ENCODE measurements at regions not wholly inside any gene's neighbourhood (a gene's known extent, or its start where the extent isn't known, plus 50 kb on each side); places are given as distances from the start of the nearest gene placed in this dataset.

DNA sequence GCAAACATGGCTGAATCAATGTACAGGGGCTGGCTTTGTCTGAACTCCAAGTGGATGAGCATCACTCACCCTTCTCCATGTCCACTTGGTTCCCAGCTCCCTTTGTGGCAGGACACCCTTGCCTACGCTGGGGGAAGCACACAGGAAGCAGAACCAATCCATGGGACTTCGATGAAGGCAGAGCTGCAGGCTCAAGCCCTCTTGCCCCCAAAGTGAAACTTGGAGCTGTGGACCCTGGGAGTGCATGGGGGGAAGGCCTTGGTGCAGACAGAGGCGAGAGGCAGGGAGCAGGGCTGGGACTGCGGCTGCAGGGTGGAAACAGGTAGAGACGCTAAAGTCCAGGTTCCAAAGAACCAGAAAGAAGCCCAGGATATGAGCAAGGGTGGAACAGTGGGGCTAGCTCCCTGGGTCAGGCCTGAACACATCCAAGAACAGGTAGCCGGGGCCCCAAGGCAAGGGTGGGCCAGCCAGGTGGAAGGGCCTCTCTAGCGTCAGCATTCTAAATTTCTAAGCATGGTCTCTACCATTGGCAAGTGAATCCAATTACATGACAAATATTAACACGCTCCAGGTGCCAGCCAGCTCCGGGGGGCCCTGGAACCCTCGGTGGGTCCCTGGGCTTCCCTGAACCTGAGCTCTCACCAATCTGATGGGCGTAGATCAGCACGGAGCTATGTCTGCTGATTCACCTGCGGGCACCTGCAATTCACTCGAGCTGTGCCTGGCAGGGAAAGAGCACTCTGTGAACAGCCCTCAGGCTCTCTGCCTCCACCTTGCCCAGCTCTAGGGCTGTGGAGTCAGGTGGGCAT, 532.8 kb downstream of the BRD1 start:
- no peak for DNase-seq (ENCODE audit: low read depth)

DNA sequence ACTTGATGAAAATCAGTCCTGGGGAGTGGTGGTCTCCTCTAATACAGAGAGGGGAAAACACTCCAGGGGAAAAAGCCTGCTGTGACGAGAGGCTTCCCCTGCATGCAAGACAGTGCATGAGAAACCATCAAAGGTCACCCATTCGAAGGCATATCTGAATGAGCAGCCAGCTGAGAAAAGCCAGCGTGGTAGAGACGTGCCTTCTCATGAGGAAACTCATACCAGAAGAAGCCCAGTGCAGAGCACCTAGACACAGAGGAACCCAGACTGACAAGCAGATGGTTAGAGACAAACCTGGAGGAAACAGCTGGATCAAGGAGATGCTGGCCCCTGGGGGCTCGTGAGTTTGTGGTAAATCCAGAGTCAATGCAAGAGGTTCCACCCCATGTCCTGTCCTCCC, 534.8 kb downstream of the BRD1 start:
- no peak for DNase-seq (ENCODE audit: low read depth)

DNA sequence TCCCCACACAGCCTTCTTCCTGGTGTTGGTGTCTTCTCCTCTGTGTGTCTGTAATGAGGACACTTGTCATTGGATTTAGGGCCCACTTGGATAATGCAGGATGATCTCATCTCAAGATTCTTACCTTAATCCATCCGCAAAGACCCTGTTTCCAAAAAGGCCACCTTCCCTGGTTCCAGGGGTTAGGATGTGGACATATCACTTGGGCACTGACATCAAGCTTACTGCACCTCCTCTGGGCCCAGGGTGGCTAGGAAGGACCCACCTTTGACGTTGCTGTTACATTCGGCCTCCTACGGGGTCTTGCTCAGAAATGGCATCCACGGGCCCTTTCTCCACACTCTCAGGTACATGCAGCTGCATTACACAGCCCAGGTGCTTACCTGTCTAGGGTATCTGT, 535.9 kb downstream of the BRD1 start:
- no peak for DNase-seq (ENCODE audit: low read depth)

DNA sequence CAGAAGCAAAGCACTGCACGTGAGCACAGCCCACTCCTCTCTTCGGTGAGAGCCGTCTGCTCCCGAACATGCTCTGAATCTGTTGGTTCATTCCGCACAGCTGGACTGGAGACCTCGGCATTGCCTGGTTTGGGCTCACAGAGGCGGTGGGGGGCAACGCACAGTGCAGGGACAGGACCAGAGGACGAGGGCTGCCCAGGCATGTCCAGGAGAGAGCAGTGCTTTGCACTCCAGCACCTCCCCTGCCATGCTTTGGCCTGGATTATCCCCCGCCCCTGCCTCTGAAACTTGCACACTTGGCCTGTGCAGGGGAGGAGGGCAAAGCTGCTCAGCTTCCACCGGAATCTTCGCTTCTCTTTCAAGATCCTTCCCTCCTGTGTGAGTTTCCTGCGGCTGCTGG, 536.5 kb downstream of the BRD1 start:
- DNase-seq (ENCODE audit: low read depth): no peak

DNA sequence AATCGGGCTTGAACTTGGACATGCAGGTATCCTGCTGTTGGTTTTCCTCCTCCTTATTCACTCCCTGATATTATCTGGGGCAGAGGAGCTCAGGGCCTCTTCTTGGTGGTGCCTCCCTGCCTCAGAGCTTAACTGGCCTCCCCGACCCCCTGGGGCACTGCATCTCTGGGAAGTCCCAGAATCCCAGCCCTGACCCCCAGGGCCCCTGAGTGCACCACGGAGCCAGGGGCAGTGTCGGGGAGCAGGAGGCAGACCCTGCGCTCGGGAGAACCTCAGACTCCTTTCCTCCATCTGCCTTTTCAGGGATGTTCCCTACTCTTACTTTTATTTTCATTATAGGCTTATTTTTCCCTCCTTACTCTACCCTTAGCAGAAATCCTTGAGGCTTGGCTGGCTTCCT, 537.0 kb downstream of the BRD1 start:
- no peak for DNase-seq (ENCODE audit: low read depth)

DNA sequence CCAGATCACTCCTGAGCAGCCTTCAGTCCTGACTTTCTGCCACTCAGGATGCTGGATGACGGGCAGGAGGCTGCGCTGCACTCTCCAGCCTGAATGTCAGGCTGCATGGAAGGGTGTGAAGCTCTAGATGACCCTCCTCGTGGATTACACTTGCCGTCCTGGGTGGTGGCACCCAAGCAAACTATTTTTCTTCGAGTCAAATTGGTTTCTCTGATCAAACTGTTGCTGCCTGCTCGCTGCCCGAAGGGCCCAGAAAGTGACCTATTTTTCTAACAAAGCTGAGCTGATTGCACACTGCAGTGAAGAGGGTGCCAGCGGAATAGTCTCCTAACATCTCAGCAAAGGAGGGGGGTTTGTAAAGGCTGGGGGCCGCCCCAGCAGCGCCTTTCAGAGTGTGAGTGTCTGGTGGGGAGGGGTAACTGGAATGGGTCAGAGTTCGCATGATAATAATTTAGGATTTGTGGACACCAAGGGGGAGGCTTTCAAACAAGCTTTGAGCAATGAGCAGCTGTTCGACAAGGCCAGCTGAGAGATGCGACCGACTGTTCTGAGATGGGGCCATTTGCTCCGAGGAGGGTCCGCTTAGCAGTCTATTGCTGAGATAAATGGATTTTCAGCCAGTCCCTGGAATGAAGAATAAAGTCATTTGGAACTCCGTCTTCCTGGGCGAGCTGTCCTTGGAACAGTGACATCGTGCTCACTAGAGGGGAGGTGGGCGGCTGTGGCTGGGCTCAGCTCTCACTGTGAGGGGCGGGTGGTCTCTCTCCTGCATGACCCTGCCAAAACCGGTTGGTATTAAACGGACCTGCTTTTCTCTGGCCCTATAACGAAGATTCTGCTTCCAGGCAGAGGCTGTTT, 537.6 kb downstream of the BRD1 start:
- no peak for DNase-seq (ENCODE audit: low read depth)

DNA sequence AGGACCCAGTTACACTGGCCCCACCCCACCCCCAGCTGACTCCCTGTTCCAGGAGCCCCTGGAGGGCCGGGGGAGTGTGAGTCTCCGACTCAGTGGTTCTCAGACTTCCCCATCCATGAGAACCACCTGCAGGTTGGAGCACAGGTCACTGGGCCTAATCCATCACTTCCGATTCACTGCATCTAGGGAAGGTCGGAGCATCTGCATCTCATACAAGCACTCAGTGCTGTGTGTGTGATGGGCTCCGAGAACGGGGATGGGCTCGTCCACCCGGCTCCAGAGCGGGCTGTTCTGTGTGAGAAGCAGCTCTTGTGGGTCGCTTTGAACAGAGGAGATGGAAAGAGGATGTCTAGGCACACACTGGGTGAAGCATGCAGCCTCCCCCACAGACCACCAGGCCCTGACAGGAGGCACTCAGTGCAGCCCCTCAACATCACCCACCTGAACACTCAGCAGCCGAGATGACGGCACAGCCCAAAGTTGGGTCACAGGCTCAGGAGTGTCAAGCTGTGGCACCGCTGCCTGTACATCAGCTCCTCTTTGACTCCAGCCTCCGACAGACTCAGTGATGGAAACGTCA, 541.4 kb downstream of the BRD1 start:
- no peak for DNase-seq (ENCODE audit: low read depth)

DNA sequence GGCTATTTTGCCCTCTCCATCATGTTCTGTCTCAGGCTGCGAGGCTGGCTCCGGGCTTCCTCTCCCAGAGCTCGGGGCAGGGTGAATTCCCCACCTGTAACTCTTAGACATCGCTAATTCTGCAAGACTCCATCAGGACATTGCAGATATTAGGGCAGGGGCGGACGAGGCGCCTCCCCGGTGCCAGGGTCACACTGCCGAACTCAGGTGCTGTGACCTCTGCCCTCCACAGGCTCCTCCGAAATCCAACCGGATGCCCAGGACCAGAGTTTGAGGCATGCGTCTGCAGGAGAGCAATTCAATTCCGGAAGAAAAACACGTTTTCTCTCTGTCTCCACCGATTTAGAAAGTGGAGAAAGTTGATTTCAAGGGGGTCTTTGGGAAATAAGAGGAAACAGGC, 542.7 kb downstream of the BRD1 start:
- DNase-seq (ENCODE audit: low read depth): no peak

DNA sequence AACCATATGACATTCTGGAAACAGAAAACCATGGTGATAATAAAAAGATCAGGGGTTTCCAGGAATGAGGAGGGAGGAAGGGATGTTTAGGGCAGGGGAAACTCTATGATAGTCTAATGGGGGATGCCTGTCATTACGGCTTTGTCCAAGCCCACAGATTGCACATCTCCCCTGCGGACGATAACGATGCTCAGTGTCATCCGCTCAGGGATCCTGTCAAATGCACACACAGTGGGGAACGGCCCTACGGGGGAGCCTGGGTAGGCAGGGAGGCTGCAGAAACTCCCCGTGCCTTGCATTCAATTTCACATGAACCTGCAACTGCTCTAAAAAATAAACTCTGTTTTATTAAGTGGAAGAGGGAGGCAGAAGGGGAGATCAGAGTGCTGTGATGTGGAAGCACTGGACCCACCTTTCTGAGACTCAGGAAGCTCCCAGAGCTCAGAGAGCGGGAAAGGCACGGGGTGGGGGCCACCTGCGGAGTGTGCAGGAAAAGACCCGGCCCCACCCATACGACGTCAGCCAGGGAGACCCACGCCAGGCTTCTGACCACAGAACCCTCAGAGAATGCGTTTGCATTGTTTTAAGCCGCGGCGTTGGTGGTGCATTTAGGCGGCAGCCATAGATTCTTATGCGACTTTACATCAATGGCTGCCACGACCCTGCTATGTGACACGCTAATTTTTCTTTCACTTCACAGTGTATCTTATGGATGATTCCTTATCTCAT, 543.5 kb downstream of the BRD1 start:
- DNase-seq (ENCODE audit: low read depth): no peak

DNA sequence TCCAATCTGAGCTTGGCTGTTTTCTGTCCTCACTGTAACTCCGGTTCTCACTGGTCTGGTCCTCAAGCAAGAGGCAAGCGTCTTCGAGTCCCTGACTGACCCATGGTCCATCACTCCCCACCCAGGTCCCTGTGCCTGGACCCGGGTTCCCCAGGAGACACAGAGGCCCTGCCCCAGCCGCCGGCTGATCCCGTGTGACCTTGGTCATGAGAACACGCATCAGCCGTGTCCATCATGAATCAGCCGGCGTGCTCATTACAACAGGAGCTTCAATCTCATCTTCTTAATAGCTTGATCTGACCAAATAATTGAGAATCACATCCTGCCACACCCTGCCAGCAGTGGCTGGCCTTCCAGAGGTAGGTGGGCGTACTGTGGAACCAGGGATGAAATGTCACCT, 545.1 kb downstream of the BRD1 start:
- no peak for DNase-seq (ENCODE audit: low read depth)

DNA sequence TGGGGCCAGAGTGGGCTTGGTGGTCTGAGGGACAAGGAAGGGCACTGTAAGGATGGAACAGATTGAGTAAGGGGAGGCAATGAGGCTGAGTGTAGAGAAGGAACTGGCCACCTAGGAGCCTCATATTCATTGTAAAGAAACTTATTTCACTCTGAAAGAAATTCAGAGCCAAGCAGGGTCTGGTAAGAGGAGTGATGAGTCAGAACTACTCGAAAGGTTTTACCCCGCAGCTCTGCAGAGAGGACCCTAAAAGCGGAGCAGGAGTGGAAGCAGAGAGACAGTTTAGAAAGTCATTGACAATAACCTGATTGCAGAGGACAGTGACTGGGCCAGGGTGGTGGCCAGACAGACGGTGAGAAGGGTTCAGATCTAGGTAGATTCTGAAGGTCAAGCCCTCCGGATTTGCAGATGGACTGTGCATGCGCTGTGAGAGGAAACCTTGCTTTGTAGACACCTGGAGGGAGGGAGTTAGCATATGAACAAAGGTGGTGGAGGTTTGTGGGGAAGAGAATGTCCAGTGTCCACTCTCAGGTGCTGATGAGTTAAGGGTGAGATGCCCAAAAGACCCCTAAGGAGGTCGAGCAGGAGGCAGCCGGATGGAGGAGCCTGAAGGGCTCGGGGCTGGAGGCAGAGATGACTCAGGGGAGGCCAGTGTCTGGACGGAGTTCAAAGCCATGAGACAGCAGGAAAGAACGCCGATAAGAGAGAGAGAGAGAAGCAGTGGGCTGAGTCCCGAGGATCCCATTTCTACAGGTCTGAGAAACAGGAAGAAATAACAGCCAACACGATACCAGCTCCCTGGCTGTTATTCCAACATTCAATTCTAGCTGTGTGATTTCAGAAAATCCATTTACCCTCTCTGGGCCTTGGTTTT, 546.0 kb downstream of the BRD1 start:
- no peak for DNase-seq (ENCODE audit: low read depth)

DNA sequence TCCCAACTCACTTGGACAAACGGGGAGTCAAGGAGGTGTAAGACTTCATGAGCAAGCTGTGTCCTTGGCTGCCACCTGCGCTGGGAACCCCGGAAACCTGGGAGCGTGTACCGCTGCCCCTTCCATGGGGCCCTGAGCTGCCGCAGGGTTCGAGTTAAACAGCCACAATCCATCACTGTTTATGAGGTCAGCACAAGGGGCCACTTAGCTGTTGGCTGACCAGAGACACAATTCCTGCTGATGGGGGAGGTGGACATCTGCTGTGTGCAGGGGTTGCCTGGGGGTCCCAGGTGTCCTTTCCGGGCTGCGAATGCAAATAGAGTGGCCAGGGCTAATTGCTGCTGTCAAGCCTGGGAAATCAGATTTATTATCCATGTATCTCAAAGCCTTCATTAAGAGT, 549.3 kb downstream of the BRD1 start:
- DNase-seq (ENCODE audit: low read depth): no peak

DNA sequence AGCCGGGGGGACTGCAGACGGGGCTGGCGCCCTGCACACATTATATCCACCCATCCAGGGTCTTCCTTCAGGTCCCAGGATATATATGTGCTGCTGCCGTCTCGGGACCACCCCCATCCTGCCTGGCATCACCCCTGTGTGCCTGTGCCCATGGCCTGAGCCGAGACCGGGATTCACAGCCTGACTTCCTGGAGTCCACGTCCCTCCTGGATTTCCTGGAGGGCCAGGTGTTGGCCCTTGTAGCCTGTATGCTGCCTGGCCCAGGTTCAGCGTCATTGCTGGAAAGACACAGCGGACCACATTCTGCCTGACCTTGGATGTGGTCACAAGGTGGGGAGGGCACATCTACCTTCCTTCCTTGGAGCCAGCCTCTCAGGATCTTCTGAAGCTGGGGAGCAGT, 551.1 kb downstream of the BRD1 start:
- DNase-seq (ENCODE audit: low read depth): no peak

DNA sequence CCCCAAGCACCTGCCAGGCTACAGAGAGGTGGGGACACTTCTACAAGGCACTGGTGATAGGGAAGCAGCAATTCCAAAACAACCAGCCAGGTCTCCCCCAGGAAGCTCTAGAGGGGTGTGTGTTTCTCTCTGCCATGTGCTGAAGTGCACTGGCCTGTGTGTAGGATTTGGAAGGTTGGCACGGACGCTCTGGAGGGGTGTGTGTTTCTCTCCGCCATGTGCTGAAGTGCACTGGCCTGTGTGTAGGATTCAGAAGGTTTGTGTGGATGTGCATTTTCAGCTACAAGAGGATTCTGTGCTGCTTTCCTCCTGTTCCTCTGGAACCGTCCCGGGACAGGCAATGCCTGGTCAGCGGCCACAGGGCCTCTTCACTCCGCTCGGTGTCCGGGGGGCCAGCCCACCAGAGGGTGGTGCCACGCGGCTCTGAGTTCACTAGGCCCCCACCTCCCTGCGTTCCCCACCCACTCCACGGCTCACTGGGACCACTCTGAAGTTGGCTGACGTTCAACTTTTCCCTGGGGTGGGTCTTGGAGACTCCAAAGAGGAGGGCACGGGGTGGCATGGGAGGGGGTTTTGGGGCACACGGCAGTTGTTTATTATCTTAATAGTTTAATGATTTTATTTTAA, 552.8 kb downstream of the BRD1 start:
- no peak for DNase-seq (ENCODE audit: low read depth)

DNA sequence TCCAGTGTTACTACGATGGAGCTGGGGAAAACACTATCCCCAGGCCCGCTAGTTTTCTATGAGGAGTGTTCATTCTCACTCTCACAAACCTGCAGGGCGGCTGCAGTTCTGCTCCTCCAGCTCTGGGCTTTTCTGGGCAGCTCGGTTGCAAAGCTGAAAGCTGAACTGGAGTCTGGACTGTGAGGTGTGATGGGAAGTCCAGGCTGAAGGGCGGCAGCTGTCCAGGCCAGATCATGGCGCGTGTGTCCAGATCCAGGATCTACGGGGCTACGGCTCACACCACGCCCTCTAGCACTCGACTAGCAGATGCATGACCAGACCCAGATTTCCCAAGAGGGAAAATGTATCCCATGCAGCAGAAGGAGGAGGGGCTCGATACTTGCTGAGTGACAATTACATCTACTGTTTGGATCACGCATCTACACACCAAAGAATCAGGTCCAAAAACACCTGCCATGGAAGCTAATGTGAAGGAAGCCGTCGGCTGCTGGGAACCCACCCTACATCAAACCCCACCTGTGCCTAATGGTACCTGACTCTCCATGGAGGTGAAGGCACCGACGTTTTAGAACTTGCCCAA, 555.0 kb downstream of the BRD1 start:
- DNase-seq (ENCODE audit: low read depth): no peak

DNA sequence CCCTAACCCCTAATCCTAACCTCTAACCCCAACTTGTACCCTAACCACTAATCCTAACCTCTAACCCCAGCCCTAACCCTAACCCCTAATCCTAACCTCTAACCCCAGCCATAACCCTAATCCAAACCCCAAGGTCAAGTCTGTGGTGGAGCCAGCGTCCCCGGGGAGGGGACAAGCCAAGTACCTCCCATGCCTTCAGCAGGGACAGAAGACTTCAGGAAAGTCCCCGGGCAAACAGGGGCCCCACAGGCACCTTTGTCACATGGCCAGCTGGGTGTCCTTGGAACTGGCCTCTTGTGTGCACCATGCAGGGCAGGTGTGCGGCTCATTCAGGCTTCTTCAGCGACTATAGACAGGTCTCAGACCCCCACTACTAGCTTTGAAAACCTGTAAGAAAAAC, 555.8 kb downstream of the BRD1 start:
- DNase-seq (ENCODE audit: low read depth): no peak

DNA sequence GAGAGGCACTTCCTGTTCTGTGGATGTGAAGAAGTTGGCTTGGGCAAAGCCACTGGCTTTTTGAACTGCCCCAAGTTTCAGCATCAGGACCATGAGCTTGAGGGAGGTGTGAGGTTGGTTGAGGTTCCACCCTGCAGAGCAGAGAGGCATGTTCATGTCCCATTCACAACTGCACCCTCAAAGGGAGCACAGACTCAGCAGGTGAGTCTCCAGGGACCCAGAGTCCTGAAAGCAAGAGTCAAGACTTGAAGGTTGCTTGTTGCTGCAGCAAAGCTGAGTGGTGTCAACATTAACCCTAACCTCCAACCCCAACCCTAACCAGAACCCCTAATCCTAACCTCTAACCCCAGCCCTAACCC, 556.3 kb downstream of the BRD1 start:
- no peak for DNase-seq (ENCODE audit: low read depth)

DNA sequence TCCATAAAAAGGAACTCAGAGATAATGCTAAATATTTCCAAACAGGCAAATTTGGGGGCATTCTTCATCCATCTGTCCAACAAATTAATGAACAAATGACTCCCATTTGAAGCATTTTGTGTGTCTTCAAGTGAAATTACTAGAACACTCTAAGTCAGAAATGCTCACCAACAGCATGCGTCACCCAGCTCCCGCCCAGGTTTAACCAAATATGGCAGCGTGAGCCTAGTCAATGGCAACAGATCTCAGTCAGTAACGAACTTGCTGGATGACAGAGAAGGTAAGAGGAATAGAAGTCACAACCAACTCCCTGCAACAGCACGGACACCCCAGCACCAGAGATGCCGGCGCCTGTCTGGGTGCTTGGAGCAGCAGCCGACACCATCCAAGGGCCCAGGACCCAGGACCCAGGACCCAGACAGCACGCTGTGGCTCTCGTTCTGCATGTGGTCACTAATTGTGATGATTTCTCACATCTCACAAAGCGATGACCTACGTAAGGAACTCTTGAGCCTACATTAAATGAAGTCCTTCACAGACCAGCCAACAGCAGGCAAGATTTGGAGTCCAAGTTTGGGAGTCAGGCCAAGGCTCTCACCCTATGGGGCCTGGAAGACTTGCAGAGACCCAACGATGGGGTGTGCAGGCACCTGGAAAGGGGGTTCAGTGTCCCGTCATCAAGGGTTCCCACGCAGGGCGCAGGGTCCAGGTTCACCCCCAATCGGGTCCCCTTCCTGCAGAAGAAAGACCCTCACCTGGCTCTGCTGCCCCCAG, 556.9 kb downstream of the BRD1 start:
- DNase-seq (ENCODE audit: low read depth): no peak

DNA sequence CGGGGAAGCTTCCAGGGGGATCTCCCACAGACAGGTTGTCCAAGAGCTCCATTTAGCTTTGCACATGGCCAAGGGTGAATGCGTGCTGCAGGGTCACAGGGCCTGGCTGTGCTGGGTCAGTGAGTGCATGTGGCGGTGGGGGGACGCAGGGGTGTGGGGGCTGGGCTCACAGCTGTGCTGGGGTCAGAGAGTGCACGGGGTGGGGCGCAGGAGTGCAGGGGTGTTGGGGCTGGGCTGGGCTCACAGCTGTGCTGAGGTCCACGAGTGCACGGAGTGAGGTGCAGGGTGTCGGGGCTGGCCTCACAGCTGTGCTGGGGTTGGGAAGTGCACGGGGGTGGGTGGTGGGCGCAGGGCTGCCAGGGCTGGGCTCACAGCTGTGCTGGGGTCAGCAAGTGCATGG, 557.7 kb downstream of the BRD1 start:
- DNase-seq (ENCODE audit: low read depth): no peak

DNA sequence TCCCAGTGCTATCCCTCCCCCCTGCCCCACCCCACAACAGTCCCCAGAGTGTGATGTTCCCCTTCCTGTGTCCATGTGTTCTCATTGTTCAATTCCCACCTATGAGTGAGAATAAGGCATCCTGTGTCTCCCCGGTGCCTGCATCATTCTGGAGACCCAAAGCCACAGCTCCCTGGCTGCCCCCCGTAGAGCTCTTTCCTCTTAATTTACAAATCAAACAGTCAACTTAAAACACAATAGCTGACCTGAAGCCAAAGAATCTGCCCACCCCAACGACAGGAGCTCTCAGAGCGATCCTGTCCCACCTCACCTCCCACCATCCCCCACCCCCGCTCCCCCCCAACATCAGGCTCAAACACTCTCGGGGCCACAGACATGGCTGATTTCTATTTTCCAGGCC, 558.3 kb downstream of the BRD1 start:
- no peak for DNase-seq (ENCODE audit: low read depth)
